HG02852 (cell line): ENCODE measurements at regions not wholly inside any gene's neighbourhood (a gene's known extent, or its start where the extent isn't known, plus 50 kb on each side); places are given as distances from the start of the nearest gene placed in this dataset.

Source experiments
- ATAC-seq: cut with Tn5 transposase; IDR thresholded peaks from one replicate; pipeline ENCODE4 v1.9.1; 2021; ENCODE audit warnings: mild to moderate bottlenecking, moderate library complexity; ENCODE audit not compliant: unreplicated experiment

- ATAC-seq, result no peak
These were observed 83.7 kb upstream of the ZNF516 start for GRCh38 chr18:76578571-76579300.

GRCh38 chr18:76573325-76574025, 78.4 kb upstream of the ZNF516 start:
- no peak for ATAC-seq

DNA sequence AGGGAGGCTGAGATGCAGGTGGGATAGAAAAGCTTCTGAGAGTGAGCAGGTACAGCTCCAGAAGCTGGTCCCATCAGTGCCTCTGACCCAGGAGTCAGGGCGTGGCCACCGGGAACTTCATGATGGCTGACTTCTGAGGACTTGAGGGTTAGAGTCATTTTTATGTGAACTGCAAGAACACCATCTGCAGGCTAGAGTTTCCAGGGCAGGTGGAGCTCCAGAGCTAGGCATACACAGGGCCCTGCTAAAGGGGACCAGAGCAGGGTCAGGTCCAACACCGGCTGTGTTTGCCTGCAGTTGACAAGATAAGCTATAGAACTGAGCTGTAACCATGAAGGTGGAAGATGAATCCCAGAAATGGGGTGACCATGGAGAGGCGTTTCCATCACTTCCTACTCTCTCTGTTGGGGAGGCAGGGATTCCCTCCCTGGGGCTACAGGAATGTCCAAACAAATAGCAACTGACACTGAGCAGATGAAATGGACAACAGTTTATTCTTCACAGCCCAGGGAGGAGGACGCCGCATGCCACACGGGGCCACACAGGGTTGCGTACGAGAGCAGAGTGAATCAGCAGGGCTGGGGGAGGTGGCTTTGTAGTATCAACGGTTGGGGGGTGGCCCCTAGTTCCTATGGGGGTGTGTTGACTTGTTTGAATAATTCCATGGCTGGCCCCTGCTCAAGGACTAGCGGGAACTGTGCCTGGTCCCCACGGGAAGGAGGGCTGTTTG, 77.6 kb upstream of the ZNF516 start:
- no peak for ATAC-seq

DNA sequence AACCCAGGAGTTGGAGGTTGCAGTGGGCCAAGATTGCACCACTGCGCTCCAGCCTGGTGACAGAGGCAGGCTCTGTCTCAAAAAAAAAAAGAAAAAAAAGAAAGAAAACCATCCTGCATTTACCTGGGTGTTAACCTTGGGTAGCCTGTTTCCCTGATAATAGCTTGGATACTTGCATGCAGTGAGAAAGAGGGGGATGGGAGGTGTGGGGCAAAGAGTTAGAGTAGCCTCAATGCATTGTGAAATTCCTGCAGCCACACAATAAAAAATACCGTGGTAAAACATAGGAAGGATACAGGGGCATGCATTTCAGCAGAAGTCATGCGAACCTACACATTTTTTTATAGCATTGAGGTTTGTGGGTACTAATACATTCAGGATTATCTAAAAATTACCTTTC, 76.6 kb upstream of the ZNF516 start:
- ATAC-seq, result no peak

DNA sequence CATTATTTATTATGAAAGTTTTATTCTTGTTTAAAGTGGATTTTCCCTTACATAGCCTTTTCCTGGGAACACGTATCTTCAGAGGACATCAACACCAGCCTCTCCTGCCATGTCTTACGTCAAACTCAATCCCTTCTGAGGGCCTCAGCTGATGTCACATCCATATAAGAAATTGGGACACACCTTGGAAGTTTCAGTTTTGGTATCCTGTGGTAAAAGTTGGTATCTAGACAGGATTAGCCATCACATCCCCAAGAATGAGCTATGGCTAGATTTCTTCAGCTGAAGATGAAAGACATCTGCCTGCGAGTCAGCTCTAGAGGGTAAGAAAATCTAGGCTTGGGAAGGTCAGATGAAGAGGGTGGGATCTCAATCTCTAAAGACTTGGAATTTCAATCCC, 75.8 kb upstream of the ZNF516 start:
- no peak for ATAC-seq

DNA sequence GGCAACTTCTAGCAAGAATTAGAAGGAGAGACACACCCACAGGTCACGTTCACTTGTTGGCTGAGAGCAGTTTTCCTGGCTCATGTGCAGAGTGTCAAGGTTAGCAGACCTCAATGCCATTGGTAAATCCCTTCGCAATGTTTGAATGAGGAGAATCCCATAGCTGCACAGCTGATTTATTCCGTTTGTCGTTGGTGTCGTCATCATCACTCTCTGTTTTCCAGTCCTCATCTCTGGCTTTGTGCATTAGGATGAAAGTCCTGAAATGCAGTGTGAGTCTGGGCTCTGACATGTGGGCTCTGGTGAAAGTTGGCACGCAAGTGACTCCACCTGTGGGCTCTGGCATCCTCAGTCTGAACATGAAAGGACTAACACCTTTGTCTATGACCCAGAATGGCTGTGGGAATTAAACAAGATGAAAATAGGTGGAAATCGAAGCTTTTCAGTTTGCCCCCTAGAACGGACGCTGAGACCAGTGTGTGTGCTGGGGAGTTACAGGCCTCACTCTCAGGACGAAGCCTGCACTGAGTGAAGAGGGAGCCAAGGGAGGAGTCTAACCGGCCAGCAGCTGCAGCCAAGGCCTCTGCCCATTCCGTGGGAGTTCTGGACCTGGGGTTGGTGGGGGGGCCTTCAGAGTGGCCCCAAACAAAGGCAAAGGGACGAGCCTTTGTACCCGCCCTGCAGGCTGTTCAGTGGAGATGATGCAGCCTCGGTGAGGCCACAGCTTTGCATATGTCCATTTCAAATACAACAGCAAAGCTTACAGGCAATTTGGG, 74.8 kb upstream of the ZNF516 start:
- no peak for ATAC-seq

GRCh38 chr18:76568731-76569130, 73.7 kb upstream of the ZNF516 start:
- ATAC-seq, result no peak

GRCh38 chr18:76567835-76568445, 72.9 kb upstream of the ZNF516 start:
- ATAC-seq, result no peak

GRCh38 chr18:76566987-76567386, 71.9 kb upstream of the ZNF516 start:
- ATAC-seq, result no peak

GRCh38 chr18:76565238-76566173, 70.5 kb upstream of the ZNF516 start:
- ATAC-seq, result no peak

- no peak for ATAC-seq
These were observed 69.7 kb upstream of the ZNF516 start for GRCh38 chr18:76564655-76565237.

- ATAC-seq, result no peak
These were observed 69.1 kb upstream of the ZNF516 start for GRCh38 chr18:76564117-76564516.

- ATAC-seq, result no peak
These were observed 67.5 kb upstream of the ZNF516 start for GRCh38 chr18:76562286-76563122.

- no peak for ATAC-seq
These were observed 64.0 kb upstream of the ZNF516 start for GRCh38 chr18:76558881-76559667.

DNA sequence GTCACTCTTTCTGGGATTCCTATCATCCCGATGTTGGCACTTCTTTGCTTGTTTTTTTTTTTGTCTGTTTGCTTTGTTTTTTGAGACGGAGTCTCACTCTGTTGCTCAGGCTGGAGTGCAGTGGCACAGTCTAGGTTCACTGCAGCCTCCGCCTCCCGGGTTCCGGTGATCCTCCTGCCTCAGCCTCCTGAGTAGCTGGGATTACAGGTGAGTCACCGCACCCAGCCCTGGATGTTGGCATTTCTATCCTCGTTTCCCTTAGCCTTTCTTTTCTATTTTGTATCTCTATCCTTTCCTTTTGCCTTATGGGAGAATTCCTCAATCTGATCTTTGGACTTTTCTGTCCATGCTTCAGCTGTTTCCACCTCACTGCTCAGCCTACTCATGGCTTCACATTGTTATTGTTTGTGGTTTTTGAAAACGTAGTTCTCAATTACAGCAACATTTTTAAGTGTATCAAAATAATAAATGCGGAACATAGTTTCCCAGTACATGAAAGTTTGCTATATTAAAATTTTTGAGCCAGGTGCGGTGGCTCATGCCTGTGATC, 62.1 kb upstream of the ZNF516 start:
- ATAC-seq, result no peak

DNA sequence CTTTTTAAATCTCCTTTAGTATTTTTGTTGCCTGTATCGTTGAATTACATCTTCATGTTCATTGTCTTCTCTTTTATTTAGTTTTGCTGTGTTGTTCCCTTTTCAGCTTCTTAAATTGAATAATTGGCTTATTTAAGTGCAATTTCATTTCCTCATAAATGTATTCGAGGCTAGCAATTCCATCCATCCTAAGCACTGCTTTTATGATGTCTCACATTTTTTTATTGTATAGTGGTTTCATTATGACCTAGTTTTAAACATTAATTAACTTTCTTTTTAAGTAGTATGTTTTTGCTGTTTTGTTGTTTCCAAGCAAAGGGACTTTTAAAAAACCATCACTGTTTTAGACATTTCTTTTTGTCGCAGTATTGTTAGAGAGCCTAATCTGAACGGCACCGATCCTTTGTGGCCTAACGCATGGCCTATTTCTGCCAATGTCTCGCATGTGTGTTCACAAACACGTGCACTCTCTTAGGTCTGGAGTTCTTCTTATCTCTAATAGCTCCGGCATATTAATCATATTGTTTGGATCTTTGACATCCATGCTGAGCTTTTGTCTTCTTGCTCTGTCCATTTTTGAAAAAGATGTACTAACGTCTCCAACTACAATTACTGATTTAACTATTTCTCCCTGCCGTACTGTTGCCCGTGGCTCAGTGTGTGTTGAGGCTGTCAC, 59.6 kb upstream of the ZNF516 start:
- ATAC-seq, result no peak
